ENCODE measurements at regions not wholly inside any gene's neighbourhood (a gene's known extent, or its start where the extent isn't known, plus 50 kb on each side); places are given as distances from the start of the nearest gene placed in this dataset.

- Histone ChIP-seq H3K9me1 (ENCODE audit: control insufficient read depth, extremely low read depth, insufficient read depth, low read length) (no peaks in the 10 kb centered on the region), H3K9ac (ENCODE audit: control insufficient read depth, extremely low read depth, insufficient read depth, low read length) (no peak overlapping the region), H4K20me1 (ENCODE audit: control insufficient read depth, extremely low read depth, insufficient read depth, low read length) (no peaks in the 10 kb centered on the region), H3K79me2 (ENCODE audit: control insufficient read depth, insufficient read depth, low read length) (no peaks in the 10 kb centered on the region), H3K4me1 (ENCODE audit: control insufficient read depth, extremely low read depth, insufficient read depth, low read length) (no peaks in the 10 kb centered on the region), H3K9me3 (ENCODE audit: control insufficient read depth, low read depth, low read length) (no peaks in the 10 kb centered on the region), H3K27ac (ENCODE audit: control insufficient read depth, insufficient read depth, low read length) (no peak overlapping the region), H3K36me3 (ENCODE audit: control insufficient read depth in 2 of 2, extremely low read depth in 1 of 2, insufficient read depth in 2 of 2, low read length in 2 of 2) (no peaks in the 10 kb centered on the region), H3K4me3 (ENCODE audit: control insufficient read depth in 2 of 3, extremely low read depth in 1 of 3, insufficient read depth in 2 of 3, low read depth in 1 of 3, low read length in 3 of 3) (no peak overlapping the region), H3K4me2 (ENCODE audit: control insufficient read depth, extremely low read depth, insufficient read depth, low read depth, low read length) (no peak overlapping the region), H2AFZ (ENCODE audit: control insufficient read depth, low read length) (no peak overlapping the region), H3K27me3 (ENCODE audit: control insufficient read depth, extremely low read depth, insufficient read depth, low read length) (no peaks in the 10 kb centered on the region)
- TF ChIP-seq CTCF (optimal IDR thresholded peaks at IDR 0.05 in 1 of 3, IDR thresholded peaks at IDR 0.05 in 1 of 3, conservative IDR thresholded peaks at IDR 0.05 in 1 of 3; ENCODE audit: extremely low read depth in 1 of 3, insufficient read depth in 2 of 3, low read length in 3 of 3) (no peak), EZH2 (IDR thresholded peaks at IDR 0.05; ENCODE audit: low read length) (no peak)
- dilution Hi-C loops (cut with MboI; ENCODE audit: extremely low pct_ligation_motif_present, low sequenced_read_pairs) = no loop called here
- no peak for DNase-seq (ENCODE audit: low read depth, low spot score)
- no peak for FAIRE-seq
These were observed 409.3 kb downstream of the BCAT1 start for GRCh38 chr12:24539646-24540045.

DNA sequence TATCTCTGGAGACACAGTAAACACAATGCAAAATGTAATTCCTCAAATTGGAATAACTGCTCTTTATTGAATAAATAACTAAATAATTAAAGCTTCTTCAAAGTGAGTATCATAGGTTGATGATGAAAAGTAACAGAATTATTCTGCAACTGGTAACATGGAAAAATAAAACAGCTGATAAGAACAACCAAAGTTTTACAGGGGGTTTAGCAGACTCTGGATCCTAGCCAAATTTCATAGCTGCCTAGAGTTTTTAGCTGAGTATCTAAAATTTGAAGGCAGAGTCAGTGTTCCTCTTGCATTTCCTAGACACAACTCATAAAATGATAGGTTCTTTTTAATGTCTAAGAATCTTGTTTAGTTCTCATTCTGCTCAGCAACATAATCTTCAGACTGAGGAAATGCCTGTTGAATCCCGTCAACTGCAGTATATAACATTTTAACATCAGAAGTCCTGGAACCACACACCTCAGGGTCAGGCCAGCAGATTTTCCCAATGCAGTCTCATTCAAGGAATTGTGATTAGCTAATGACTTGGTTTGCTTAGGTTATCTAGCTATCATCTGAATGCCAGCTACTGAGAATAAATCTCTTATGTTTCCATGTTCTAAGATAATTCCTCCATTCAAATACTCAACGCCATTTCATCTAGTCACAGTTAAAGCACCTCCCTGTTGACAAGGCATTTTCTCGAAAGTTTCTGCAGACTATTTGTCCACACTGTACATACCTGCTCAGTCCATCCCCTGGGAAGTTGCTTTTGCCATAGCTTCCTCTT lies 411.6 kb downstream of the BCAT1 start:
- FAIRE-seq = no peak
- H3K4me2 ChIP-seq (ENCODE audit: control insufficient read depth, extremely low read depth, insufficient read depth, low read depth, low read length) = no peak overlapping the region
- TF ChIP-seq EZH2 (IDR thresholded peaks at IDR 0.05; ENCODE audit: low read length) = no peak
- no peak for TF ChIP-seq CTCF (optimal IDR thresholded peaks at IDR 0.05 in 1 of 3, IDR thresholded peaks at IDR 0.05 in 1 of 3, conservative IDR thresholded peaks at IDR 0.05 in 1 of 3; ENCODE audit: extremely low read depth in 1 of 3, insufficient read depth in 2 of 3, low read length in 3 of 3)

More for the DNA sequence above, 411.6 kb downstream of the BCAT1 start:
- H3K9ac ChIP-seq (ENCODE audit: control insufficient read depth, extremely low read depth, insufficient read depth, low read length) = no peak overlapping the region
- H3K4me1 ChIP-seq (ENCODE audit: control insufficient read depth, extremely low read depth, insufficient read depth, low read length) = no peaks in the 10 kb centered on the region
- no peak overlapping the region for H3K4me3 ChIP-seq (ENCODE audit: control insufficient read depth in 2 of 3, extremely low read depth in 1 of 3, insufficient read depth in 2 of 3, low read depth in 1 of 3, low read length in 3 of 3)
- dilution Hi-C loops (cut with MboI; ENCODE audit: extremely low pct_ligation_motif_present, low sequenced_read_pairs) = no loop called here
- DNase-seq (ENCODE audit: low read depth, low spot score) = no peak
- H3K79me2 ChIP-seq (ENCODE audit: control insufficient read depth, insufficient read depth, low read length) = no peaks in the 10 kb centered on the region
- no peaks in the 10 kb centered on the region for H3K36me3 ChIP-seq (ENCODE audit: control insufficient read depth in 2 of 2, extremely low read depth in 1 of 2, insufficient read depth in 2 of 2, low read length in 2 of 2)
- H2AFZ ChIP-seq (ENCODE audit: control insufficient read depth, low read length) = no peak overlapping the region
- no peak overlapping the region for H3K27ac ChIP-seq (ENCODE audit: control insufficient read depth, insufficient read depth, low read length)
- no peaks in the 10 kb centered on the region for H4K20me1 ChIP-seq (ENCODE audit: control insufficient read depth, extremely low read depth, insufficient read depth, low read length)
- no peaks in the 10 kb centered on the region for H3K27me3 ChIP-seq (ENCODE audit: control insufficient read depth, extremely low read depth, insufficient read depth, low read length)
- no peaks in the 10 kb centered on the region for H3K9me3 ChIP-seq (ENCODE audit: control insufficient read depth, low read depth, low read length)
- no peaks in the 10 kb centered on the region for H3K9me1 ChIP-seq (ENCODE audit: control insufficient read depth, extremely low read depth, insufficient read depth, low read length)

Measured in keratinocyte (primary cell).